ENCODE measurements at regions not wholly inside any gene's neighbourhood (a gene's known extent, or its start where the extent isn't known, plus 50 kb on each side); places are given as distances from the start of the nearest gene placed in this dataset.

GRCh38 chr2:239626961-239627592 is 226.3 kb upstream of the HDAC4 start:
- Histone ChIP-seq H3K27ac (no peak overlapping the region), H3K4me3 (no peak overlapping the region), H3K4me1 (no peaks in the 10 kb centered on the region), H3K9me3 (no peaks in the 10 kb centered on the region), H3K27me3 (no peaks in the 10 kb centered on the region), H3K36me3 (ENCODE audit: low read depth, missing control alignments) (no peaks in the 10 kb centered on the region)
- no peak for DNase-seq
- WGBS, 2 donors: 87 to 95% methylated on average over 7 to 16 of the region's 16 CpGs
- no peak for TF ChIP-seq POLR2A (IDR thresholded peaks at IDR 0.05)
- TF ChIP-seq, protein P1, sequence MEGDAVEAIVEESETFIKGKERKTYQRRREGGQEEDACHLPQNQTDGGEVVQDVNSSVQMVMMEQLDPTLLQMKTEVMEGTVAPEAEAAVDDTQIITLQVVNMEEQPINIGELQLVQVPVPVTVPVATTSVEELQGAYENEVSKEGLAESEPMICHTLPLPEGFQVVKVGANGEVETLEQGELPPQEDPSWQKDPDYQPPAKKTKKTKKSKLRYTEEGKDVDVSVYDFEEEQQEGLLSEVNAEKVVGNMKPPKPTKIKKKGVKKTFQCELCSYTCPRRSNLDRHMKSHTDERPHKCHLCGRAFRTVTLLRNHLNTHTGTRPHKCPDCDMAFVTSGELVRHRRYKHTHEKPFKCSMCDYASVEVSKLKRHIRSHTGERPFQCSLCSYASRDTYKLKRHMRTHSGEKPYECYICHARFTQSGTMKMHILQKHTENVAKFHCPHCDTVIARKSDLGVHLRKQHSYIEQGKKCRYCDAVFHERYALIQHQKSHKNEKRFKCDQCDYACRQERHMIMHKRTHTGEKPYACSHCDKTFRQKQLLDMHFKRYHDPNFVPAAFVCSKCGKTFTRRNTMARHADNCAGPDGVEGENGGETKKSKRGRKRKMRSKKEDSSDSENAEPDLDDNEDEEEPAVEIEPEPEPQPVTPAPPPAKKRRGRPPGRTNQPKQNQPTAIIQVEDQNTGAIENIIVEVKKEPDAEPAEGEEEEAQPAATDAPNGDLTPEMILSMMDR (IDR thresholded peaks at IDR 0.05): no peak
- intact Hi-C loops (cut with DNase I; ENCODE audit: low total_unique reads): no loop called here

DNA sequence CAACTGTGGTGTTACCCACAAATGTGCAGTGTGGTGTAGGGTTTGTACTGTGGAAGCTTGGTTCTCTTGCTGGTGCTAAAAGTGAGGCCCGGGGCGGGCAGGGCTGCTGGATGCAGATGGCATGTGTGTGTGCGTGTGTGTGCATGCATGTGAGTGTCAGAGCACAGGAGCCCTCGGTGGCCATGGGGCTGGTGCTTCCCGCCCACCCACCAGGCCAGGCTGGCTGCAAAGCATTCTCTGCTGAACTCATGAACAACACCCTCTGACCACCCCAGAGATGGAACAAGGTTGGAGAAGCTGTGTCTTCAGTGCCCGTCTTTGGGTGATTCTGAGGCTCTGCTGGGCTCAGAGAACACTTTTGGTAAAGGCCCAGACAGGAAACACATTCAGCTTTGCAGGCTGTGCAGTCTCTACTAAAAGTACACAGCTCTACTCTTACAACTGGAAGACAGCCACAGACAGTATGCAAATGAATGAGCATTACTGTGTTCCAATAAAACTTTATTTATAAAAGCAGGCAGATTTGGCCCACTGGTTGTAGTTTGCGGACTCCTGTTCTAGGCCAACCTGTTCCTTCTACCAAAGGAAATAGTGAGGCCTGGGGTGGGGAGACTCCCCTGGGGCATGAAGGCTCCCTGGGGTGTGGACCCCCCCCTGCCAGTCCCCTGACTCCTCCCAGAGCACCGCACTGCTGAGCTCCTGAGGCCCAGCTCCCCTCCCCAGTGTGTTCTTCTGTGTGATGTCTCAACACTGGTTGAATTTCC is 225.3 kb upstream of the HDAC4 start:
- no peak overlapping the region for H3K4me3 ChIP-seq
- 77 to 92% methylated on average over 4 to 8 of the region's 8 CpGs for WGBS, 2 donors
- TF ChIP-seq POLR2A (IDR thresholded peaks at IDR 0.05): no peak
- TF ChIP-seq, protein P1 (IDR thresholded peaks at IDR 0.05): no peak
- H3K27me3 ChIP-seq: no peaks in the 10 kb centered on the region
- H3K27ac ChIP-seq: no peak overlapping the region
- H3K9me3 ChIP-seq: no peaks in the 10 kb centered on the region
- no peak for DNase-seq
- intact Hi-C loops (cut with DNase I; ENCODE audit: low total_unique reads): no loop called here
- H3K36me3 ChIP-seq (ENCODE audit: low read depth, missing control alignments): no peaks in the 10 kb centered on the region
- H3K4me1 ChIP-seq: no peaks in the 10 kb centered on the region

DNA sequence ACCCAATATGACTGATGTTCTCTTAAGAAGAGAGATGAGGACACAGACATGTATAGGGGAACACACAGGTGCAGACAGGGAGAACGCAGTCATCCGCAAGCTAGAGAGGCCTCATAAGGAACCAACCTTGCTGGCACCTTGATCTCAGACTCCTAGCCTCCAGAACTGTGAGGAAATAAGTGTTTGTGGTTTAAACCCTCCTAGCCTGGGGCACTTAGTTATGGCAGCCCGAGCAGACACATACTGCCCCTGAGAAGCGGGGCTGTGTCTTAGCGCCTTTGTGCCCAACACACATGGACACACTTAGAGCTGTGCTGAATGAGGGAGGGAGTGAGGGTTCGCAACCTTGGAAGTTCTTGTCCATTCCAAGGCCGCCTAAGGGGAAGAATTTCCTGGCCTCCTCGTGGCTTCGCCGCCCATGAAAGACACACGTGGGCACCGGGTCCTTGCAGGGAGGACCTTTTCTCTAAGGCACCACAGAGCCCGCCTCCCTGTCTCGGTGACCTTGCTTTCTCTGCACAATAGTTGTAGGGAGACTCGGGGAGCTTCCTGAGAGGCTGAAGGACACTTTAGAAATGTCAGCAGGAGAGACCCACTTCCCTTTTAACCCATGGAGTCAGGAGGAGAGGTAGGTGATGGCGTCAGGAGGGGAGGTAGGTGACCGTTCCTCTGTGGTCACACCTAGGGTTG is 224.5 kb upstream of the HDAC4 start:
- 88 to 94% methylated on average over 10 to 17 of the region's 17 CpGs for WGBS, 2 donors

DNA sequence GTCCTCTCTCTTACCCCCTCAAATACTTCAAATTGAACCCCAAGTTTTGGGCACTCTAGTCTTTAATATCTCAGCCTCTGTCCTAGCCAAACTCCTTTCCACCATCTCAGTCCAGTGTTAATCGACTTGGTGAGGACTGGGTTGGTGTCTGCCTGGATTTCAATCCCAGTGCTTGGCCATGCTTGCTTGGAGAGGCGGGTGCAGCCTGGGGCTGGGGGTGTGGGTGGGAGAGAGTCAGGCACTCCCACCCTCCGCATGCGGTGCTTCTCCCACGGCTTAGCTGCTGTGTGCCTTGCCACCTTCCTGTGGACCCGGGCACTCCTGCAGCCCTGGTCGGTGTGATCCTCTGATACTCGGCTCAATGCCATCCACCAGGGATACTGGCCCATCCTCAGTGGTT is 220.8 kb upstream of the HDAC4 start:
- Histone ChIP-seq H3K4me1 (no peaks in the 10 kb centered on the region), H3K27ac (no peak overlapping the region), H3K4me3 (no peak overlapping the region), H3K36me3 (ENCODE audit: low read depth, missing control alignments) (no peaks in the 10 kb centered on the region), H3K27me3 (no peaks in the 10 kb centered on the region), H3K9me3 (no peaks in the 10 kb centered on the region)
- TF ChIP-seq POLR2A (IDR thresholded peaks at IDR 0.05): no peak
- 85 to 93% methylated on average over 8 of the region's 8 CpGs for WGBS, 2 donors
- no peak for DNase-seq
- intact Hi-C loops (cut with DNase I; ENCODE audit: low total_unique reads): no loop called here

More for the DNA sequence above, 224.5 kb upstream of the HDAC4 start:
- Histone ChIP-seq H3K27me3 (no peaks in the 10 kb centered on the region), H3K9me3 (no peaks in the 10 kb centered on the region), H3K4me3 (no peak overlapping the region), H3K27ac (no peak overlapping the region), H3K4me1 (no peaks in the 10 kb centered on the region), H3K36me3 (ENCODE audit: low read depth, missing control alignments) (no peaks in the 10 kb centered on the region)
- DNase-seq: no peak
- intact Hi-C loops (cut with DNase I; ENCODE audit: low total_unique reads): no loop called here
- TF ChIP-seq POLR2A (IDR thresholded peaks at IDR 0.05): no peak
- TF ChIP-seq, protein P1 (IDR thresholded peaks at IDR 0.05): no peak

GRCh38 chr2:239619369-239619768 is 218.5 kb upstream of the HDAC4 start:
- DNase-seq: no peak
- H3K36me3 ChIP-seq (ENCODE audit: low read depth, missing control alignments): no peaks in the 10 kb centered on the region
- intact Hi-C loops (cut with DNase I; ENCODE audit: low total_unique reads): no loop called here
- H3K4me1 ChIP-seq: no peaks in the 10 kb centered on the region
- H3K27me3 ChIP-seq: no peaks in the 10 kb centered on the region
- TF ChIP-seq POLR2A (IDR thresholded peaks at IDR 0.05): no peak
- TF ChIP-seq, protein P1 (IDR thresholded peaks at IDR 0.05): no peak
- H3K27ac ChIP-seq: no peak overlapping the region
- WGBS, 2 donors: 86 to 93% methylated on average over 1 of the region's 1 CpG
- H3K9me3 ChIP-seq: no peaks in the 10 kb centered on the region
- H3K4me3 ChIP-seq: no peak overlapping the region

Measured in testis (tissue), 2 donors.